ENCODE measurements at regions not wholly inside any gene's neighbourhood (a gene's known extent, or its start where the extent isn't known, plus 50 kb on each side); places are given as distances from the start of the nearest gene placed in this dataset.

DNA sequence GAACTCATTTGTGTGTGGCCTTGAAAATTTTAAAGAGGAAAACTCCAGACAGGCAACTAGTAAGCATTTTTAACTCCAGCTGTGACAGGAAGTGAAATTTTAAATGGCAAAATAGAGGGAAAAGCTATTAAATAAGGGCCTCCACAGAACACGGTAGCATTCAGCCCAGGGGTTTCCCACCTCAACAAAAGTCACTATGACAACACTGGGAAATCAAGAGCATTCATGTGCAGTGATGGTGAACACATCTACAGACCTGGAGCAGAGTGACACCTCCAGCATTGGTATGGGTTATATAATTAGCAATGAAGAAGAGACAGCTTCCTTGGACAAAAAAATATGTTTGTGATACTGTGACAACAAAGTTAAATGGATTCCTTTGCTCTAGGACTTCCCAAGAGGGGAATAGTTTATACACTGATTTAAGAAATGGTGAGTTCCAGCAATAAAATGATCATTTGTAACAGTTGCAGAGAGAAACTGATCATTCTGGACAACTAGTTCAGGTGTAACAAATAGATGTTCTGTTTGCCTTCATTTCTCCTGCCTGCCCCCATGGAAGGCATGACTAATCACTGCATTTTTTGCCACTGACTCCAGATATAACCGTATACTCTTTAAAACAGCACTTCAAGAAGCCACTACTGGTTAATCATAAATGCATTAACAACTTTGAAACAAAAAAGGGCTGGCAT lies 93.3 kb upstream of the SLC44A1 start:
- H3K4me3 ChIP-seq (ENCODE audit: low read depth, low read length), result no peak overlapping the region
- in situ Hi-C loops (cut with HindIII; ENCODE audit: low sequenced_read_pairs), result no loop called here
- TF ChIP-seq, protein P1, sequence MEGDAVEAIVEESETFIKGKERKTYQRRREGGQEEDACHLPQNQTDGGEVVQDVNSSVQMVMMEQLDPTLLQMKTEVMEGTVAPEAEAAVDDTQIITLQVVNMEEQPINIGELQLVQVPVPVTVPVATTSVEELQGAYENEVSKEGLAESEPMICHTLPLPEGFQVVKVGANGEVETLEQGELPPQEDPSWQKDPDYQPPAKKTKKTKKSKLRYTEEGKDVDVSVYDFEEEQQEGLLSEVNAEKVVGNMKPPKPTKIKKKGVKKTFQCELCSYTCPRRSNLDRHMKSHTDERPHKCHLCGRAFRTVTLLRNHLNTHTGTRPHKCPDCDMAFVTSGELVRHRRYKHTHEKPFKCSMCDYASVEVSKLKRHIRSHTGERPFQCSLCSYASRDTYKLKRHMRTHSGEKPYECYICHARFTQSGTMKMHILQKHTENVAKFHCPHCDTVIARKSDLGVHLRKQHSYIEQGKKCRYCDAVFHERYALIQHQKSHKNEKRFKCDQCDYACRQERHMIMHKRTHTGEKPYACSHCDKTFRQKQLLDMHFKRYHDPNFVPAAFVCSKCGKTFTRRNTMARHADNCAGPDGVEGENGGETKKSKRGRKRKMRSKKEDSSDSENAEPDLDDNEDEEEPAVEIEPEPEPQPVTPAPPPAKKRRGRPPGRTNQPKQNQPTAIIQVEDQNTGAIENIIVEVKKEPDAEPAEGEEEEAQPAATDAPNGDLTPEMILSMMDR (IDR thresholded peaks at IDR 0.05; ENCODE audit: low read depth, low read length), result no peak
- DNase-seq (ENCODE audit: low read depth, low spot score), result peak; percentile 63

DNA sequence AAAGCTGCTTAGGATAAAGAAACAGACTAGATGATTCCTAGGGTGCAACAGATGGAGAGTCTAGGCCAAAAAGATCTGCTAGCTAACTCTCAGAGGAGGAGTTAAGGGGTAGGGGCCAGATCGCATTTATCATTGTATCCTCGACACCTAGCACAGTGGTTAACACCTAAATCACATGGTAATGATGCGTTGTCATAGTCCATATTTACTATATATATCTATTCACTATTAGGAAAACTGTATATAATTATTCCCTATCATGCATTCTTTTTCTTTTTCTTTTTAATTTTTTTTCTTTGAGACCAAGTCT lies 92.8 kb upstream of the SLC44A1 start:
- no peak overlapping the region for H3K4me3 ChIP-seq (ENCODE audit: low read depth, low read length)
- DNase-seq (ENCODE audit: low read depth, low spot score), result no peak
- TF ChIP-seq, protein P1 (IDR thresholded peaks at IDR 0.05; ENCODE audit: low read depth, low read length), result no peak
- in situ Hi-C loops (cut with HindIII; ENCODE audit: low sequenced_read_pairs), result no loop called here

DNA sequence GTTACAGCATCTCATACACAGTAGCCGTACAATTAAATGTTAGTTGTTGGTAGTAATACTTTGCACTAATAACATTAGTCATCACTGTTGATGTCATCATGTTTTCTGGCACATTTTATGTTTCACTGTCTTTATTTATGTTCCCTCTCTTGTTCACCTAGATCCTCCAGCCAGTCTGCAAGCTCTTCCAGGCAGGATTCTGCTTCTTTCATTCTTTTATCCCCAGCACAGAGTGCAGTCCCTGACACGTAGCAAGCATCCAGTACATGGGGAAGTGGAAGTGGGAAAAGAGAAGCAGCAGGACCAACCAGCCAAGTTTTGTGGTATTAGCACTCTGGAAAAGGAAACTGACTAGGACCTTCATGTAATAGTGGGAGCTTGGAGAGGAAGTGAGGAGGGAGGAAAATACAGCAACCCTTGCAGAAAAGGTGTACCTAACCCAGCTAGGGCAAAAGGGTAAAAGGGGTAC lies 89.7 kb upstream of the SLC44A1 start:
- DNase-seq (ENCODE audit: low read depth, low spot score), result peak; percentile 55
- in situ Hi-C loops (cut with HindIII; ENCODE audit: low sequenced_read_pairs), result no loop called here
- TF ChIP-seq, protein P1 (IDR thresholded peaks at IDR 0.05; ENCODE audit: low read depth, low read length), result no peak
- H3K4me3 ChIP-seq (ENCODE audit: low read depth, low read length), result no peak overlapping the region

DNA sequence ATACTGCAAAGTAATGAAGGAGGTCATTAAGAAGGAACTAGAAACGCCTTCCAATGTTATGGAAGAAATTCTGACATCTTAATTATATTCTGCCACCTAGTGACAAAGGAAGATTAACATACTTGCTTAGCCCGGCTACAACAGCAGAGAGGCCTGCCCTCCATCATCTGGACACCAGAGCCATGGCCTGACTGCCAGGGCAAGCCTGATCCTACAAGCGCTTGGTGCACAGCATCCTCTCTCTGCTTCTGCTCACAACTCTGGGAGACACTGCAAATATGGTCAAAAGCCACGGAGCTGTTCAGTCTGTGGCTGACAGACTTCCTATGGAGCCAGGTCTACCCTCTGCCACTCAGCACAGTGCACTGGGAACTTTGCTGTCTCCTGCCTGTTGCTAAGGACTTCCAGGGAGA lies 87.3 kb upstream of the SLC44A1 start:
- TF ChIP-seq, protein P1 (IDR thresholded peaks at IDR 0.05; ENCODE audit: low read depth, low read length), result peak; percentile 36
- no peak overlapping the region for H3K4me3 ChIP-seq (ENCODE audit: low read depth, low read length)
- in situ Hi-C loops (cut with HindIII; ENCODE audit: low sequenced_read_pairs), result no loop called here
- peak; percentile 78 for DNase-seq (ENCODE audit: low read depth, low spot score)

DNA sequence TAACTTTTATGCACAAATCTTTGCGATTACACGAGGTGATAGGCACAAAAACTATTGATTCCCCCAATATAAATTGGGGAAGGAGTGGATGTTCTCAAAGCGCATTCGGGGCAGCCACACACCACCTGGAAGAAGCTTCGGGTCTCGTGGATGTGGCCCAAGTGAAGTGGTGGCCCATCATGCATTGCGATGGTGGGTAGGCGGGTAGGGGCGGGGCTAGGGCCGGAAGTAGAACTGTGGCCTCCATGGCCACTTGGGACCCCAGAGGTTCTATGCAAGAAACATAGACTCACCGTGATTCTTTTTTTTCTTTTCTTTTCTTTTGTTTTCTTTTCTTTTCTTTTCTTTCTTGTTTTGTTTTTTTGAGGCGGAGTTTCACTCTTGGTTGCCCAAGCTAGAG lies 86.4 kb upstream of the SLC44A1 start:
- no peak for DNase-seq (ENCODE audit: low read depth, low spot score)
- no peak overlapping the region for H3K4me3 ChIP-seq (ENCODE audit: low read depth, low read length)
- TF ChIP-seq, protein P1 (IDR thresholded peaks at IDR 0.05; ENCODE audit: low read depth, low read length), result no peak
- in situ Hi-C loops (cut with HindIII; ENCODE audit: low sequenced_read_pairs), result no loop called here

DNA sequence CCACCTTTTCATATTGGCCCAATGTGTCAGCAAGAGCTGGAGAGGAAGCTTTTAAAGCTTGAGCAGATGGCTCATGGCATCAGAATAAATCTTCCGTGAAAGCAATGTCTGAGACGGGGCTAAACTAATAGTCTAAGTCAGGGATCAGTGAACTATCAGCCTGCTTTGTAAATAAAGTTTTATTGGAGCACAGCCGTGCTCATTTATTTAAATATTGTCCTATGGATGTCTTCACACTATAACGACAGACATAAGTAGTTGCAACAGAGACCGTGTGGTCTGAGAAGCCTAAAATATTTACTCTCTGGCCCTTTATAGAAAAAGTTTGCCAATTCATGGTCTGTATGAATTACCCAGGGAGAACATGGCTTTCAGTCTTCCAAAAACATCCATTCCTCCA lies 85.6 kb upstream of the SLC44A1 start:
- in situ Hi-C loops (cut with HindIII; ENCODE audit: low sequenced_read_pairs), result no loop called here
- DNase-seq (ENCODE audit: low read depth, low spot score), result no peak
- TF ChIP-seq, protein P1 (IDR thresholded peaks at IDR 0.05; ENCODE audit: low read depth, low read length), result no peak
- H3K4me3 ChIP-seq (ENCODE audit: low read depth, low read length), result no peak overlapping the region

Data from astrocyte of the spinal cord (primary cell).